CD14-positive monocyte (primary cell): ENCODE measurements at regions not wholly inside any gene's neighbourhood (a gene's known extent, or its start where the extent isn't known, plus 50 kb on each side); places are given as distances from the start of the nearest gene placed in this dataset.

Experiments used
- DNase-seq, 3 donors: peaks; one replicate each; pipeline ENCODE4 v3.0.0-alpha.2; 2011 to 2022
- H2AFZ ChIP-seq: 2 replicates; pipeline ENCODE4 v1.6.0; 2012; ENCODE audit warnings: mild to moderate bottlenecking, low read depth, low read length, inconsistent platforms; ENCODE audit not compliant: insufficient read depth, poor library complexity, severe bottlenecking
- H3K27ac ChIP-seq, 2 donors: 1 replicate in 1 of 2; 2 replicates in 1 of 2; pipeline ENCODE4 v1.5.1; 2012 to 2013; ENCODE audit warnings: low read length in 2 of 2, control low read depth in 1 of 2, inconsistent platforms in 1 of 2, low read depth in 1 of 2, mild to moderate bottlenecking in 1 of 2
- H3K27me3 ChIP-seq, 2 donors: one replicate each; pipeline versions ENCODE4 v1.6.0 to v1.6.1; 2011 to 2013; ENCODE audit warnings: low read length in 2 of 2; ENCODE audit not compliant: control insufficient read depth in 2 of 2, insufficient read depth in 2 of 2
- H3K36me3 ChIP-seq, 2 donors: replicated peaks in 1 of 2; 1 replicate in 1 of 2; 2 replicates in 1 of 2; pipeline versions ENCODE4 v1.5.1 to v1.6.1; 2012 to 2013; ENCODE audit warnings: low read length in 2 of 2, control low read depth in 1 of 2, inconsistent platforms in 1 of 2, mild to moderate bottlenecking in 1 of 2; ENCODE audit not compliant: insufficient read depth in 2 of 2, control insufficient read depth in 1 of 2
- H3K4me1 ChIP-seq, 2 donors: 1 replicate in 1 of 2; 2 replicates in 1 of 2; pipeline versions ENCODE4 v1.5.1 to v1.6.1; 2012 to 2013; ENCODE audit warnings: low read length in 2 of 2, control low read depth in 1 of 2, inconsistent platforms in 1 of 2, mild to moderate bottlenecking in 1 of 2, moderate library complexity in 1 of 2; ENCODE audit not compliant: insufficient read depth in 2 of 2, control insufficient read depth in 1 of 2
- H3K4me2 ChIP-seq: replicated peaks from 2 replicates; pipeline ENCODE3; 2012; ENCODE audit warnings: low read length, moderate library complexity, mild to moderate bottlenecking; ENCODE audit not compliant: poor library complexity, severe bottlenecking; ENCODE audit errors: extremely low read depth
- H3K4me3 ChIP-seq, 3 experiments: fragments of 200-600 bp in 1 of 3; sonication (generic) in 1 of 3; replicated peaks in 1 of 3; 1 replicate in 2 of 3; 2 replicates in 1 of 3; pipeline ENCODE4 v1.5.1; 2011 to 2013; ENCODE audit warnings: low read length in 3 of 3, mild to moderate bottlenecking in 3 of 3, control low read depth in 2 of 3, low read depth in 2 of 3, inconsistent platforms in 1 of 3, moderate library complexity in 1 of 3
- H3K79me2 ChIP-seq: 2 replicates; pipeline ENCODE4 v1.6.0; 2012; ENCODE audit warnings: mild to moderate bottlenecking, control low read depth, inconsistent platforms, low read length, moderate library complexity; ENCODE audit not compliant: insufficient read depth
- H3K9ac ChIP-seq: 2 replicates; pipeline ENCODE4 v1.6.0; 2017; ENCODE audit warnings: low read length, mild to moderate bottlenecking; ENCODE audit not compliant: insufficient read depth, poor library complexity, severe bottlenecking
- H3K9me3 ChIP-seq, 2 donors: replicated peaks in 1 of 2; 1 replicate in 1 of 2; 2 replicates in 1 of 2; pipeline versions ENCODE4 v1.5.1 to v1.6.1; 2012 to 2013; ENCODE audit warnings: low read length in 2 of 2, control low read depth in 1 of 2; ENCODE audit not compliant: control insufficient read depth in 1 of 2, insufficient read depth in 1 of 2
- H4K20me1 ChIP-seq: 2 replicates; pipeline ENCODE4 v1.6.0; 2012; ENCODE audit warnings: mild to moderate bottlenecking, low read length, control low read depth, moderate library complexity; ENCODE audit not compliant: insufficient read depth
- H3K27ac Mint-ChIP-seq, 7 donors: one replicate each; pipeline ENCODE4 v1.8.0; 2020; ENCODE audit warnings: mild to moderate bottlenecking in 7 of 7, mixed read lengths in 7 of 7, moderate library complexity in 6 of 7, inconsistent platforms in 2 of 7
- H3K27me3 Mint-ChIP-seq, 3 donors: one replicate each; pipeline ENCODE4 v1.8.0; 2021 to 2022; ENCODE audit warnings: low read depth in 3 of 3, mild to moderate bottlenecking in 3 of 3, mixed read lengths in 3 of 3, moderate library complexity in 3 of 3, inconsistent platforms in 1 of 3
- H3K36me3 Mint-ChIP-seq, 2 donors: one replicate each; pipeline ENCODE4 v1.8.0; 2020; ENCODE audit warnings: mixed read lengths in 2 of 2, inconsistent platforms in 1 of 2, mild to moderate bottlenecking in 1 of 2
- H3K4me1 Mint-ChIP-seq: one replicate; pipeline ENCODE4 v1.8.0; 2020; ENCODE audit warnings: mild to moderate bottlenecking, mixed read lengths
- H3K4me3 Mint-ChIP-seq, 2 donors: one replicate each; pipeline ENCODE4 v1.8.0; 2020; ENCODE audit warnings: mild to moderate bottlenecking in 2 of 2, mixed read lengths in 2 of 2, moderate library complexity in 1 of 2
- H3K9me3 Mint-ChIP-seq, 7 donors: one replicate each; pipeline ENCODE4 v1.8.0; 2020 to 2022; ENCODE audit warnings: mixed read lengths in 7 of 7, mild to moderate bottlenecking in 6 of 7, moderate library complexity in 6 of 7, inconsistent platforms in 2 of 7
- CTCF ChIP-seq: fragments of 200-600 bp; IDR thresholded peaks from one replicate; pipeline ENCODE4 v1.8.0; 2022; ENCODE audit warnings: antibody characterized with exemption, mild to moderate bottlenecking
- WGBS: methylation state at CpG from one replicate; pipeline ENCODE4 v1.1.5; 2013; ENCODE audit warnings: missing lambda C conversion rate; ENCODE audit not compliant: insufficient coverage; 5-methylcytosine and 5-hydroxymethylcytosine counted together
- intact Hi-C, 2 donors: fragments of 100-400 bp; cut with micrococcal nuclease; formaldehyde crosslinking; loops; one replicate each; pipeline versions ENCODE4 v1.15.0 to v1.15.1; 2023

GRCh38 chr9:28718226-28718625, 1144.9 kb upstream of the C9orf72 start:
- Histone ChIP-seq H3K9ac (no peak overlapping the region), H3K9me3 (no peaks in the 10 kb centered on the region)
- intact Hi-C loops, result no loop called here

GRCh38 chr9:28720746-28721145, 1147.5 kb upstream of the C9orf72 start:
- Mint-ChIP-seq H3K27me3 (no peaks in the 10 kb centered on the region), H3K27ac (no peak overlapping the region), H3K9me3 (peaks cover 0 to 2% (median 0%) of the 10 kb centered on the region in 7 donors), H3K36me3 (no peaks in the 10 kb centered on the region), H3K4me3 (no peak overlapping the region), H3K4me1 (no peaks in the 10 kb centered on the region)
- H3K4me3 ChIP-seq, result no peak overlapping the region
- H3K36me3 ChIP-seq, result no peaks in the 10 kb centered on the region
- no peaks in the 10 kb centered on the region for H3K9me3 ChIP-seq
- H3K4me1 ChIP-seq, result no peaks in the 10 kb centered on the region
- no peak for TF ChIP-seq CTCF
- H2AFZ ChIP-seq, result no peak overlapping the region
- no peak overlapping the region for H3K9ac ChIP-seq
- DNase-seq, result no peak
- H3K4me2 ChIP-seq, result no peak overlapping the region
- no CpG with 5 or more reads among the region's 1 CpG for WGBS
- intact Hi-C loops, result no loop called here
- H3K79me2 ChIP-seq, result no peaks in the 10 kb centered on the region
- no peaks in the 10 kb centered on the region for H4K20me1 ChIP-seq
- no peak overlapping the region for H3K27ac ChIP-seq
- H3K27me3 ChIP-seq, result no peaks in the 10 kb centered on the region

More at GRCh38 chr9:28718226-28718625, 1144.9 kb upstream of the C9orf72 start:
- H3K36me3 ChIP-seq, result no peaks in the 10 kb centered on the region
- peaks cover 0 to 3% (median 0%) of the 10 kb centered on the region in 7 donors for H3K9me3 Mint-ChIP-seq
- no peak overlapping the region for H3K4me3 ChIP-seq
- no peak overlapping the region for H2AFZ ChIP-seq
- H3K4me3 Mint-ChIP-seq, result no peak overlapping the region
- H3K4me1 ChIP-seq, result no peaks in the 10 kb centered on the region
- H3K27me3 Mint-ChIP-seq, result no peaks in the 10 kb centered on the region
- H3K27ac ChIP-seq, result no peak overlapping the region
- no peak overlapping the region for H3K4me2 ChIP-seq
- no peak for DNase-seq
- TF ChIP-seq CTCF, result no peak
- WGBS, result 58% methylated on average over 1 of the region's 1 CpG
- no peaks in the 10 kb centered on the region for H3K79me2 ChIP-seq
- H4K20me1 ChIP-seq, result no peaks in the 10 kb centered on the region
- H3K27ac Mint-ChIP-seq, result no peak overlapping the region
- no peaks in the 10 kb centered on the region for H3K36me3 Mint-ChIP-seq
- H3K4me1 Mint-ChIP-seq, result no peaks in the 10 kb centered on the region
- H3K27me3 ChIP-seq, result no peaks in the 10 kb centered on the region
